H9 (cell line): ENCODE measurements at regions not wholly inside any gene's neighbourhood (a gene's known extent, or its start where the extent isn't known, plus 50 kb on each side); places are given as distances from the start of the nearest gene placed in this dataset.
A peak's percentile ranks its signal among the peaks of the same experiment; 100 is the strongest.

Experiments
- DNase-seq: peaks from one replicate; pipeline ENCODE4 v3.0.0-alpha.2; 2017
- H2AFZ ChIP-seq: one replicate; pipeline ENCODE4 v1.6.1; 2013; ENCODE audit warnings: mild to moderate bottlenecking, low read length, control low read depth, moderate library complexity
- H2AK5ac ChIP-seq: 2 replicates; pipeline ENCODE4 v1.6.1; 2013; ENCODE audit warnings: low read length, control low read depth, mixed read lengths; ENCODE audit not compliant: insufficient read length
- H2BK120ac ChIP-seq: one replicate; pipeline ENCODE4 v1.6.1; 2013; ENCODE audit warnings: low read depth, mild to moderate bottlenecking, low read length, control low read depth, inconsistent platforms; ENCODE audit not compliant: poor library complexity, severe bottlenecking
- H2BK12ac ChIP-seq: 2 replicates; pipeline ENCODE4 v1.6.1; 2013; ENCODE audit warnings: low read length, control low read depth, mixed read lengths, low read depth; ENCODE audit not compliant: insufficient read length
- H2BK15ac ChIP-seq: 2 replicates; pipeline ENCODE4 v1.6.1; 2013; ENCODE audit warnings: low read depth, low read length, control low read depth
- H2BK20ac ChIP-seq: one replicate; pipeline ENCODE4 v1.6.1; 2013; ENCODE audit warnings: low read depth, mild to moderate bottlenecking, low read length, control low read depth, inconsistent platforms; ENCODE audit not compliant: poor library complexity, severe bottlenecking
- H2BK5ac ChIP-seq: 2 replicates; pipeline ENCODE4 v1.6.1; 2013; ENCODE audit warnings: low read length, control low read depth, mixed read lengths; ENCODE audit not compliant: insufficient read length
- H3K14ac ChIP-seq: 2 replicates; pipeline ENCODE4 v1.6.1; 2013; ENCODE audit warnings: low read length, control low read depth; ENCODE audit not compliant: insufficient read depth
- H3K18ac ChIP-seq: 2 replicates; pipeline ENCODE4 v1.6.1; 2013; ENCODE audit warnings: low read depth, mild to moderate bottlenecking, mixed read lengths, low read length, control low read depth; ENCODE audit not compliant: insufficient read length
- H3K23ac ChIP-seq: 2 replicates; pipeline ENCODE4 v1.6.1; 2013; ENCODE audit warnings: low read length, control low read depth, mixed read lengths, low read depth; ENCODE audit not compliant: insufficient read length
- H3K23me2 ChIP-seq: 2 replicates; pipeline ENCODE4 v1.6.1; 2013; ENCODE audit warnings: low read depth, mild to moderate bottlenecking, mixed read lengths, low read length, control low read depth; ENCODE audit not compliant: insufficient read length, poor library complexity, severe bottlenecking
- H3K27ac ChIP-seq: 2 replicates; pipeline ENCODE4 v1.5.1; 2013; ENCODE audit warnings: low read length, control low read depth, mixed read lengths, low read depth; ENCODE audit not compliant: insufficient read length
- H3K27me3 ChIP-seq: 2 replicates; pipeline ENCODE4 v1.6.1; 2013; ENCODE audit warnings: low read length, control low read depth, inconsistent platforms; ENCODE audit not compliant: insufficient read depth
- H3K4ac ChIP-seq: 2 replicates; pipeline ENCODE4 v1.6.1; 2013; ENCODE audit warnings: low read depth, mild to moderate bottlenecking, control low read depth, inconsistent platforms, low read length, moderate library complexity
- H3K4me1 ChIP-seq: 2 replicates; pipeline ENCODE4 v1.6.1; 2013; ENCODE audit warnings: low read length, control low read depth, inconsistent platforms; ENCODE audit not compliant: insufficient read depth
- H3K4me2 ChIP-seq: 2 replicates; pipeline ENCODE4 v1.6.1; 2013; ENCODE audit warnings: low read length, control low read depth, mixed read lengths; ENCODE audit not compliant: insufficient read length, insufficient read depth
- H3K56ac ChIP-seq: 2 replicates; pipeline ENCODE4 v1.6.1; 2013; ENCODE audit warnings: low read depth, mild to moderate bottlenecking, mixed read lengths, low read length, control low read depth; ENCODE audit not compliant: insufficient read length
- H3K79me1 ChIP-seq: 2 replicates; pipeline ENCODE4 v1.6.1; 2013; ENCODE audit warnings: low read depth, mild to moderate bottlenecking, moderate library complexity, low read length, control low read depth, inconsistent platforms; ENCODE audit not compliant: insufficient read depth, poor library complexity, severe bottlenecking
- H3K79me2 ChIP-seq: 2 replicates; pipeline ENCODE4 v1.6.1; 2013; ENCODE audit warnings: low read length, control low read depth, inconsistent platforms; ENCODE audit not compliant: insufficient read depth
- H3K9ac ChIP-seq: 2 replicates; pipeline ENCODE4 v1.6.1; 2013; ENCODE audit warnings: low read length, control low read depth, mixed read lengths; ENCODE audit not compliant: insufficient read length; ENCODE audit errors: extremely low read depth
- H3K9me3 ChIP-seq: one replicate; pipeline ENCODE4 v1.6.1; 2013; ENCODE audit warnings: low read depth, low read length, inconsistent platforms; ENCODE audit not compliant: control insufficient read depth
- H3T11ph ChIP-seq: one replicate; pipeline ENCODE4 v1.6.1; 2013; ENCODE audit warnings: mild to moderate bottlenecking, low read length, control low read depth, inconsistent platforms
- H4K20me1 ChIP-seq: one replicate; pipeline ENCODE4 v1.6.1; 2013; ENCODE audit not compliant: control insufficient read depth, insufficient read length, insufficient read depth
- H4K5ac ChIP-seq: 2 replicates; pipeline ENCODE4 v1.6.1; 2013; ENCODE audit warnings: low read depth, mild to moderate bottlenecking, mixed read lengths, low read length, control low read depth; ENCODE audit not compliant: insufficient read length
- H4K8ac ChIP-seq: replicated peaks from 2 replicates; pipeline ENCODE4 v1.6.1; 2013; ENCODE audit warnings: low read length, control low read depth, mixed read lengths, low read depth; ENCODE audit not compliant: insufficient read length
- H4K91ac ChIP-seq: 2 replicates; pipeline ENCODE4 v1.6.1; 2013; ENCODE audit warnings: low read depth, mild to moderate bottlenecking, moderate library complexity, mixed read lengths, low read length, control low read depth; ENCODE audit not compliant: insufficient read length
- H3K27ac Mint-ChIP-seq, 3 experiments: 2 replicates in 2 of 3; 3 replicates in 1 of 3; pipeline ENCODE4 v1.8.0; 2020 to 2021; ENCODE audit warnings: mixed read lengths in 3 of 3, mild to moderate bottlenecking in 1 of 3, moderate library complexity in 1 of 3
- H3K27me3 Mint-ChIP-seq: 2 replicates; pipeline ENCODE4 v1.8.0; 2021; ENCODE audit warnings: low read depth, mild to moderate bottlenecking, moderate library complexity, mixed read lengths
- H3K36me3 Mint-ChIP-seq, 3 experiments: 2 replicates in 2 of 3; 3 replicates in 1 of 3; pipeline ENCODE4 v1.8.0; 2020 to 2021; ENCODE audit warnings: low read depth in 3 of 3, mixed read lengths in 3 of 3; ENCODE audit not compliant: insufficient read depth in 1 of 3
- H3K4me1 Mint-ChIP-seq, 2 experiments: 2 replicates each; pipeline ENCODE4 v1.8.0; 2020; ENCODE audit warnings: mixed read lengths in 2 of 2
- H3K4me3 Mint-ChIP-seq, 2 experiments: 2 replicates in 1 of 2; 3 replicates in 1 of 2; pipeline ENCODE4 v1.8.0; 2020 to 2021; ENCODE audit warnings: mild to moderate bottlenecking in 2 of 2, mixed read lengths in 2 of 2, moderate library complexity in 1 of 2
- H3K9me3 Mint-ChIP-seq, 2 experiments: 2 replicates in 1 of 2; 3 replicates in 1 of 2; pipeline ENCODE4 v1.8.0; 2020; ENCODE audit warnings: mild to moderate bottlenecking in 2 of 2, mixed read lengths in 2 of 2, moderate library complexity in 1 of 2
- WGBS: extraction: QIAGEN DNeasy Blood & Tissue Kit; methylation state at CpG from one replicate; pipeline ENCODE4 v1.1.7; 2013; ENCODE audit warnings: missing lambda C conversion rate, low lambda C conversion rate, mixed read lengths; ENCODE audit not compliant: insufficient read length; ENCODE audit errors: extremely low coverage; 5-methylcytosine and 5-hydroxymethylcytosine counted together
- TF ChIP-seq, protein P1 (sequence below): fragments of 200-600 bp; sonication (generic); conservative IDR thresholded peaks from 3 replicates; pipeline ENCODE4 v1.8.0; 2021; ENCODE audit warnings: antibody characterized with exemption, mild to moderate bottlenecking

- H3K4me2 ChIP-seq, result no peak overlapping the region
Measured at GRCh38 chr5:68407311-68408239, 192.0 kb downstream of the PIK3R1 start.

More at GRCh38 chr5:68407311-68408239, 192.0 kb downstream of the PIK3R1 start:
- peaks cover 0 to 7% (median 0%) of the 10 kb centered on the region in 3 experiments; a peak in 3 of 7 replicates for H3K36me3 Mint-ChIP-seq
- TF ChIP-seq, protein P1, sequence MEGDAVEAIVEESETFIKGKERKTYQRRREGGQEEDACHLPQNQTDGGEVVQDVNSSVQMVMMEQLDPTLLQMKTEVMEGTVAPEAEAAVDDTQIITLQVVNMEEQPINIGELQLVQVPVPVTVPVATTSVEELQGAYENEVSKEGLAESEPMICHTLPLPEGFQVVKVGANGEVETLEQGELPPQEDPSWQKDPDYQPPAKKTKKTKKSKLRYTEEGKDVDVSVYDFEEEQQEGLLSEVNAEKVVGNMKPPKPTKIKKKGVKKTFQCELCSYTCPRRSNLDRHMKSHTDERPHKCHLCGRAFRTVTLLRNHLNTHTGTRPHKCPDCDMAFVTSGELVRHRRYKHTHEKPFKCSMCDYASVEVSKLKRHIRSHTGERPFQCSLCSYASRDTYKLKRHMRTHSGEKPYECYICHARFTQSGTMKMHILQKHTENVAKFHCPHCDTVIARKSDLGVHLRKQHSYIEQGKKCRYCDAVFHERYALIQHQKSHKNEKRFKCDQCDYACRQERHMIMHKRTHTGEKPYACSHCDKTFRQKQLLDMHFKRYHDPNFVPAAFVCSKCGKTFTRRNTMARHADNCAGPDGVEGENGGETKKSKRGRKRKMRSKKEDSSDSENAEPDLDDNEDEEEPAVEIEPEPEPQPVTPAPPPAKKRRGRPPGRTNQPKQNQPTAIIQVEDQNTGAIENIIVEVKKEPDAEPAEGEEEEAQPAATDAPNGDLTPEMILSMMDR, result no peak
- H2BK20ac ChIP-seq, result no peak overlapping the region
- H2BK12ac ChIP-seq, result no peak overlapping the region
- no peak overlapping the region for H3K4me3 Mint-ChIP-seq
- H3K27ac ChIP-seq, result no peak overlapping the region
- H3K56ac ChIP-seq, result no peak overlapping the region
- H3K9me3 Mint-ChIP-seq, result peaks cover 0 to 4% of the 10 kb centered on the region in 2 experiments; a peak in 4 of 5 replicates
- no peaks in the 10 kb centered on the region for H3K27me3 ChIP-seq
- H3K18ac ChIP-seq, result no peak overlapping the region
- no peak overlapping the region for H3K4ac ChIP-seq
- no peak overlapping the region for H3T11ph ChIP-seq
- H3K9me3 ChIP-seq, result no peaks in the 10 kb centered on the region
- no peak overlapping the region for H2AK5ac ChIP-seq
- H4K20me1 ChIP-seq, result no peaks in the 10 kb centered on the region
- peaks cover 3% of the 10 kb centered on the region; the same call in 1 of the 2 replicates for H3K4me1 ChIP-seq
- WGBS, result no CpG with 5 or more reads among the region's 6 CpGs
- no peak overlapping the region for H2BK5ac ChIP-seq
- no peak overlapping the region for H4K91ac ChIP-seq
- H3K27ac Mint-ChIP-seq, result peak overlapping the region in 2 of 3 experiments; percentile 66 to 72; a peak in 3 of 7 replicates
- peaks cover 25 to 29% of the 10 kb centered on the region in 2 experiments for H3K4me1 Mint-ChIP-seq
- H3K27me3 Mint-ChIP-seq, result no peaks in the 10 kb centered on the region
- no peak for DNase-seq
- no peak overlapping the region for H3K14ac ChIP-seq
- no peak overlapping the region; the same call in 1 of the 2 replicates for H2BK15ac ChIP-seq
- no peak overlapping the region for H2AFZ ChIP-seq
- no peak overlapping the region for H3K23ac ChIP-seq
- no peaks in the 10 kb centered on the region for H3K79me2 ChIP-seq
- no peaks in the 10 kb centered on the region for H3K79me1 ChIP-seq
- H4K8ac ChIP-seq, result no peak overlapping the region
- no peaks in the 10 kb centered on the region for H3K23me2 ChIP-seq
- H2BK120ac ChIP-seq, result no peak overlapping the region
- H3K9ac ChIP-seq, result no peak overlapping the region
- no peak overlapping the region for H4K5ac ChIP-seq
